Breast epithelium (tissue), 4 donors: ENCODE measurements at regions not wholly inside any gene's neighbourhood (a gene's known extent, or its start where the extent isn't known, plus 50 kb on each side); places are given as distances from the start of the nearest gene placed in this dataset.

Source experiments
- DNase-seq, 2 donors: peaks; one replicate each; pipeline ENCODE4 v3.0.0-alpha.2; 2019; ENCODE audit warnings: low spot score in 2 of 2
- H3K27ac ChIP-seq, 2 donors: fragments of 200-600 bp; sonication (generic) in 1 of 2; one replicate each; pipeline ENCODE4 v1.5.1; 2016 to 2019; ENCODE audit warnings: mild to moderate bottlenecking in 1 of 2
- H3K27me3 ChIP-seq, 2 donors: fragments of 200-600 bp; sonication (generic) in 1 of 2; one replicate each; pipeline versions ENCODE4 v1.5.1 to v1.6.0; 2017 to 2019; ENCODE audit warnings: control low read depth in 1 of 2, mild to moderate bottlenecking in 1 of 2
- H3K36me3 ChIP-seq: fragments of 200-600 bp; one replicate; pipeline ENCODE4 v1.5.1; 2019
- H3K4me1 ChIP-seq, 2 donors: fragments of 200-600 bp; sonication (generic); one replicate each; pipeline ENCODE4 v1.5.1; 2016 to 2019; ENCODE audit warnings: control low read depth in 1 of 2
- H3K4me3 ChIP-seq, 3 donors: fragments of 200-600 bp; sonication (generic); 1 replicate in 2 of 3; 2 replicates in 1 of 3; pipeline ENCODE4 v1.5.1; 2016 to 2019; ENCODE audit warnings: mild to moderate bottlenecking in 3 of 3, moderate library complexity in 2 of 3
- H3K9me3 ChIP-seq, 2 donors: fragments of 200-600 bp; sonication (generic) in 1 of 2; one replicate each; pipeline ENCODE4 v1.5.1; 2016 to 2019; ENCODE audit warnings: control low read depth in 1 of 2
- POLR2A ChIP-seq: fragments of 450-650 bp; IDR thresholded peaks from one replicate; pipeline ENCODE4 v1.6.1; 2016; ENCODE audit warnings: antibody characterized with exemption, mild to moderate bottlenecking, moderate library complexity
- POLR2AphosphoS5 ChIP-seq, 3 donors: sonication (generic); formaldehyde crosslinking; IDR thresholded peaks; one replicate each; pipeline ENCODE4 v1.6.1; 2017; ENCODE audit warnings: antibody characterized with exemption in 3 of 3
- intact Hi-C: fragments of 100-400 bp; cut with DNase I; formaldehyde crosslinking; loops from one replicate; pipeline ENCODE4 v1.15.1; 2023; ENCODE audit warnings: low total_unique reads
- TF ChIP-seq, protein P1 (sequence below), 3 donors: fragments of 450-650 bp; IDR thresholded peaks; one replicate each; pipeline ENCODE4 v1.5.1; 2016 to 2017; ENCODE audit warnings: antibody characterized with exemption in 3 of 3, mild to moderate bottlenecking in 3 of 3, moderate library complexity in 3 of 3

GRCh38 chr7:63029207-63029522 lies 969.5 kb upstream of the ZNF722 start:
- no peaks in the 10 kb centered on the region for H3K4me1 ChIP-seq
- TF ChIP-seq POLR2A (no peak), POLR2AphosphoS5 (IDR thresholded peaks at IDR 0.05) (no peak)
- TF ChIP-seq, protein P1, sequence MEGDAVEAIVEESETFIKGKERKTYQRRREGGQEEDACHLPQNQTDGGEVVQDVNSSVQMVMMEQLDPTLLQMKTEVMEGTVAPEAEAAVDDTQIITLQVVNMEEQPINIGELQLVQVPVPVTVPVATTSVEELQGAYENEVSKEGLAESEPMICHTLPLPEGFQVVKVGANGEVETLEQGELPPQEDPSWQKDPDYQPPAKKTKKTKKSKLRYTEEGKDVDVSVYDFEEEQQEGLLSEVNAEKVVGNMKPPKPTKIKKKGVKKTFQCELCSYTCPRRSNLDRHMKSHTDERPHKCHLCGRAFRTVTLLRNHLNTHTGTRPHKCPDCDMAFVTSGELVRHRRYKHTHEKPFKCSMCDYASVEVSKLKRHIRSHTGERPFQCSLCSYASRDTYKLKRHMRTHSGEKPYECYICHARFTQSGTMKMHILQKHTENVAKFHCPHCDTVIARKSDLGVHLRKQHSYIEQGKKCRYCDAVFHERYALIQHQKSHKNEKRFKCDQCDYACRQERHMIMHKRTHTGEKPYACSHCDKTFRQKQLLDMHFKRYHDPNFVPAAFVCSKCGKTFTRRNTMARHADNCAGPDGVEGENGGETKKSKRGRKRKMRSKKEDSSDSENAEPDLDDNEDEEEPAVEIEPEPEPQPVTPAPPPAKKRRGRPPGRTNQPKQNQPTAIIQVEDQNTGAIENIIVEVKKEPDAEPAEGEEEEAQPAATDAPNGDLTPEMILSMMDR (IDR thresholded peaks at IDR 0.05): no peak
- H3K27me3 ChIP-seq: no peaks in the 10 kb centered on the region
- intact Hi-C loops: no loop called here
- H3K27ac ChIP-seq: no peak overlapping the region
- no peak overlapping the region for H3K4me3 ChIP-seq
- H3K36me3 ChIP-seq: no peaks in the 10 kb centered on the region
- DNase-seq: no peak
- H3K9me3 ChIP-seq: peaks cover 0 to 69% of the 10 kb centered on the region in 2 donors

- Histone ChIP-seq H3K36me3 (no peaks in the 10 kb centered on the region), H3K4me3 (no peak overlapping the region), H3K27ac (no peak overlapping the region), H3K4me1 (no peaks in the 10 kb centered on the region), H3K27me3 (no peaks in the 10 kb centered on the region), H3K9me3 (peaks cover 0 to 62% of the 10 kb centered on the region in 2 donors)
- no peak for DNase-seq
- TF ChIP-seq POLR2A (no peak), POLR2AphosphoS5 (IDR thresholded peaks at IDR 0.05) (no peak)
- TF ChIP-seq, protein P1 (IDR thresholded peaks at IDR 0.05): no peak
- intact Hi-C loops: no loop called here
Measured at GRCh38 chr7:63030061-63030460, 968.6 kb upstream of the ZNF722 start.

DNA sequence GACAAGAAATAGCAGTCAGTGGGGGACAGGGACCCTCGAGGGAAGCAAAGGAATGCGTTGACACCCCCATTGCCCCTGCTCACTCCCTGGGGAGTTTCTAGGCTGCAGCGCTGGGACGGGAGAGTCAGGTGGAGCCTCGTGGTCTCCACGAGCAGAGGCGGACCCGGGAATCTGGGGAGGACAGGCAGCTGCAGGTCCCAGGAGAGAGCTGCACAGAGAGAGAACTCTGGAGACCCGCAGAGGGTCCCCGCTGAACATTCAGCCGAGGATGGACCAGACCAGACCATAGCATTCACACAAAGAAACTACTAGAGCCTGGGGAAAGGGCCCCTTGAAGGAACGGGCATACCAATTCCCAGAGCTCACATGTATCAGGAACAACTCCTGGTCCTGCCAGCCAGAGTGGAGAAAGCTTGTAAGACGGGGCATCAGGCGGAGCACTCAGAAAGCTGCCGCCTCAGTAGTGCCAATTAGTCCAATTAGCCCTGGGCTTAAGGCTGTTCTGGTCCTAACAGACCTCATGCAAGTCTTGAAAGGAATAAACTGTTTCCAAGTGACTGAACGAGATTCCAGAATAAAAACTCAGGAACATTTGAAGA lies 966.7 kb upstream of the ZNF722 start:
- Histone ChIP-seq H3K27ac (no peak overlapping the region), H3K36me3 (no peaks in the 10 kb centered on the region), H3K4me1 (no peaks in the 10 kb centered on the region), H3K27me3 (no peaks in the 10 kb centered on the region), H3K9me3 (peaks cover 4 to 56% of the 10 kb centered on the region in 2 donors), H3K4me3 (no peak overlapping the region)
- DNase-seq: no peak
- TF ChIP-seq POLR2AphosphoS5 (IDR thresholded peaks at IDR 0.05): no peak
- TF ChIP-seq, protein P1 (IDR thresholded peaks at IDR 0.05): no peak
- no peak for TF ChIP-seq POLR2A
- intact Hi-C loops: no loop called here

GRCh38 chr7:63037242-63037641 lies 961.4 kb upstream of the ZNF722 start:
- peaks cover 22 to 65% of the 10 kb centered on the region in 2 donors for H3K9me3 ChIP-seq
- no peaks in the 10 kb centered on the region for H3K4me1 ChIP-seq
- no peak for DNase-seq
- no peaks in the 10 kb centered on the region for H3K36me3 ChIP-seq
- H3K27ac ChIP-seq: no peak overlapping the region
- H3K4me3 ChIP-seq: no peak overlapping the region
- H3K27me3 ChIP-seq: no peaks in the 10 kb centered on the region
- no peak for TF ChIP-seq POLR2A
- TF ChIP-seq POLR2AphosphoS5 (IDR thresholded peaks at IDR 0.05): no peak
- TF ChIP-seq, protein P1 (IDR thresholded peaks at IDR 0.05): no peak
- intact Hi-C loops: no loop called here

- no peak overlapping the region for H3K27ac ChIP-seq
- TF ChIP-seq, protein P1 (IDR thresholded peaks at IDR 0.05): no peak
- TF ChIP-seq POLR2A: no peak
- TF ChIP-seq POLR2AphosphoS5 (IDR thresholded peaks at IDR 0.05): no peak
- H3K9me3 ChIP-seq: peaks cover 22 to 68% of the 10 kb centered on the region in 2 donors
- intact Hi-C loops: no loop called here
- no peaks in the 10 kb centered on the region for H3K36me3 ChIP-seq
- no peak for DNase-seq
- H3K4me1 ChIP-seq: no peaks in the 10 kb centered on the region
- H3K27me3 ChIP-seq: no peaks in the 10 kb centered on the region
- H3K4me3 ChIP-seq: no peak overlapping the region
Measured at GRCh38 chr7:63038987-63039386, 959.7 kb upstream of the ZNF722 start.
